HS-5 (cell line): ENCODE measurements at regions not wholly inside any gene's neighbourhood (a gene's known extent, or its start where the extent isn't known, plus 50 kb on each side); places are given as distances from the start of the nearest gene placed in this dataset.

Experiments used
- DNase-seq: peaks from one replicate; pipeline ENCODE4 v3.0.0-alpha.2; 2012; ENCODE audit warnings: low read depth

GRCh38 chr2:118738524-118739308, 108.7 kb downstream of the EN1 start:
- peak; percentile 97 for DNase-seq

- no peak for DNase-seq
Observed at GRCh38 chr2:118738106-118738505, 109.3 kb downstream of the EN1 start.

GRCh38 chr2:118737684-118738083, 109.8 kb downstream of the EN1 start:
- DNase-seq, result no peak

GRCh38 chr2:118732432-118732831, 115.0 kb downstream of the EN1 start:
- no peak for DNase-seq

GRCh38 chr2:118731413-118731812, 116.0 kb downstream of the EN1 start:
- no peak for DNase-seq

GRCh38 chr2:118730405-118730804, 117.0 kb downstream of the EN1 start:
- no peak for DNase-seq

- no peak for DNase-seq
Observed at GRCh38 chr2:118729760-118730159, 117.7 kb downstream of the EN1 start.

- no peak for DNase-seq
Observed at GRCh38 chr2:118728984-118729383, 118.5 kb downstream of the EN1 start.

- DNase-seq, result no peak
Observed at GRCh38 chr2:118726821-118727220, 120.6 kb downstream of the EN1 start.

GRCh38 chr2:118723394-118723793, 124.1 kb downstream of the EN1 start:
- DNase-seq, result no peak

GRCh38 chr2:118722976-118723375, 124.5 kb downstream of the EN1 start:
- DNase-seq, result no peak

- DNase-seq, result no peak
Observed at GRCh38 chr2:118721817-118722551, 125.5 kb downstream of the EN1 start.

- no peak for DNase-seq
Observed at GRCh38 chr2:118720866-118721265, 126.6 kb downstream of the EN1 start.

- no peak for DNase-seq
Observed at GRCh38 chr2:118718921-118719320, 128.5 kb downstream of the EN1 start.

GRCh38 chr2:118716102-118716501, 131.3 kb downstream of the EN1 start:
- DNase-seq, result no peak

- DNase-seq, result no peak
Observed at GRCh38 chr2:118714118-118714517, 133.3 kb downstream of the EN1 start.

GRCh38 chr2:118711603-118712002, 135.8 kb downstream of the EN1 start:
- no peak for DNase-seq

- no peak for DNase-seq
Observed at GRCh38 chr2:118710481-118710880, 137.0 kb downstream of the EN1 start.

GRCh38 chr2:118709786-118710185, 137.7 kb downstream of the EN1 start:
- no peak for DNase-seq

- no peak for DNase-seq
Observed at GRCh38 chr2:118706844-118707243, 140.6 kb downstream of the EN1 start.

GRCh38 chr2:118706371-118706770, 141.1 kb downstream of the EN1 start:
- DNase-seq, result no peak

- no peak for DNase-seq
Observed at GRCh38 chr2:118705032-118705431, 142.4 kb downstream of the EN1 start.

GRCh38 chr2:118699447-118700175, 147.8 kb downstream of the EN1 start:
- no peak for DNase-seq
